Esophagus squamous epithelium (tissue), 5 donors: ENCODE measurements at regions not wholly inside any gene's neighbourhood (a gene's known extent, or its start where the extent isn't known, plus 50 kb on each side); places are given as distances from the start of the nearest gene placed in this dataset.

Experiments
- DNase-seq: peaks from one replicate; lab custom pipeline; 2025; lab: John Stamatoyannopoulos, UW
- H3K27ac ChIP-seq, 4 donors: fragments of 200-600 bp; sonication (generic); one replicate each; pipeline ENCODE4 v1.5.1; 2016 to 2019; ENCODE audit warnings: mild to moderate bottlenecking in 1 of 4
- H3K27me3 ChIP-seq, 4 donors: fragments of 200-600 bp; sonication (generic); 1 replicate in 3 of 4; 2 replicates in 1 of 4; pipeline versions ENCODE4 v1.5.1 to v1.6.0; 2017 to 2021; ENCODE audit warnings: antibody characterized with exemption in 1 of 4
- H3K36me3 ChIP-seq, 3 donors: fragments of 200-600 bp; sonication (generic); one replicate each; pipeline ENCODE4 v1.5.1; 2016 to 2019
- H3K4me1 ChIP-seq, 3 donors: fragments of 200-600 bp; sonication (generic); one replicate each; pipeline ENCODE4 v1.5.1; 2017 to 2019
- H3K4me3 ChIP-seq, 4 donors: fragments of 200-600 bp; sonication (generic); 1 replicate in 3 of 4; 2 replicates in 1 of 4; pipeline ENCODE4 v1.5.1; 2016 to 2019; ENCODE audit warnings: mild to moderate bottlenecking in 2 of 4, moderate library complexity in 1 of 4
- H3K9me3 ChIP-seq, 3 donors: fragments of 200-600 bp; sonication (generic); one replicate each; pipeline ENCODE4 v1.5.1; 2016 to 2019
- POLR2A ChIP-seq, 4 donors: fragments of 450-650 bp; IDR thresholded peaks; one replicate each; pipeline ENCODE4 v1.6.1; 2017; ENCODE audit warnings: antibody characterized with exemption in 4 of 4, mild to moderate bottlenecking in 4 of 4, moderate library complexity in 3 of 4
- WGBS, 2 donors: methylation state at CpG; one replicate each; pipeline ENCODE4 v1.1.5; 2018; 5-methylcytosine and 5-hydroxymethylcytosine counted together
- intact Hi-C: fragments of 100-400 bp; cut with DNase I; formaldehyde crosslinking; loops from one replicate; pipeline ENCODE4 v1.15.0; 2022
- TF ChIP-seq, protein P1 (sequence below), 6 experiments: fragments of 450-650 bp in 4 of 6; fragments of 200-600 bp in 2 of 6; sonication (generic) in 2 of 6; IDR thresholded peaks; one replicate each; pipeline ENCODE4 v1.5.1; 2016 to 2019; ENCODE audit warnings: antibody characterized with exemption in 6 of 6, mild to moderate bottlenecking in 4 of 6, moderate library complexity in 4 of 6
- donor health status: DM: yes; HTN: yes; CAD: no.

DNA sequence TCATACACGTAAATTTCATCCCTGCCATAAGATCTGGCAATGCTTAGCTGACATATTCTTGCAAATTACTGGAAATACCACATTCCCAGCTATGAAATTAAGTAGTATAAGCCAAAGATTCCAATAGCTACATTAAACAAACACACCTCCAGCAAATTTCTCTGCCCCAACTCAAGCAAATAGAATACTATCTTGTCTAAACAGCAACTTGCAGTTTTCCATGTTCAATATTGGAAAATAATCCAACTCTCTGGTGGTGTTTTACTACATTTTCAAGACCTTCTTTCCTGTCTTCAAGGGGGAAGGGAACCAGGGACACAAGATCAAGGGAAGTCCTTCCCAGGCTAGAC is 268.7 kb downstream of the TBL1XR1 start:
- WGBS, 2 donors, result 13 to 33% methylated on average over 1 of the region's 1 CpG
- Histone ChIP-seq H3K27ac (no peak overlapping the region), H3K4me3 (no peak overlapping the region), H3K27me3 (no peaks in the 10 kb centered on the region), H3K36me3 (no peaks in the 10 kb centered on the region), H3K9me3 (no peaks in the 10 kb centered on the region), H3K4me1 (no peaks in the 10 kb centered on the region)
- DNase-seq, result no peak
- TF ChIP-seq POLR2A (IDR thresholded peaks at IDR 0.05), result no peak
- TF ChIP-seq, protein P1, sequence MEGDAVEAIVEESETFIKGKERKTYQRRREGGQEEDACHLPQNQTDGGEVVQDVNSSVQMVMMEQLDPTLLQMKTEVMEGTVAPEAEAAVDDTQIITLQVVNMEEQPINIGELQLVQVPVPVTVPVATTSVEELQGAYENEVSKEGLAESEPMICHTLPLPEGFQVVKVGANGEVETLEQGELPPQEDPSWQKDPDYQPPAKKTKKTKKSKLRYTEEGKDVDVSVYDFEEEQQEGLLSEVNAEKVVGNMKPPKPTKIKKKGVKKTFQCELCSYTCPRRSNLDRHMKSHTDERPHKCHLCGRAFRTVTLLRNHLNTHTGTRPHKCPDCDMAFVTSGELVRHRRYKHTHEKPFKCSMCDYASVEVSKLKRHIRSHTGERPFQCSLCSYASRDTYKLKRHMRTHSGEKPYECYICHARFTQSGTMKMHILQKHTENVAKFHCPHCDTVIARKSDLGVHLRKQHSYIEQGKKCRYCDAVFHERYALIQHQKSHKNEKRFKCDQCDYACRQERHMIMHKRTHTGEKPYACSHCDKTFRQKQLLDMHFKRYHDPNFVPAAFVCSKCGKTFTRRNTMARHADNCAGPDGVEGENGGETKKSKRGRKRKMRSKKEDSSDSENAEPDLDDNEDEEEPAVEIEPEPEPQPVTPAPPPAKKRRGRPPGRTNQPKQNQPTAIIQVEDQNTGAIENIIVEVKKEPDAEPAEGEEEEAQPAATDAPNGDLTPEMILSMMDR (IDR thresholded peaks at IDR 0.05), result no peak
- intact Hi-C loops, result no loop called here

DNA sequence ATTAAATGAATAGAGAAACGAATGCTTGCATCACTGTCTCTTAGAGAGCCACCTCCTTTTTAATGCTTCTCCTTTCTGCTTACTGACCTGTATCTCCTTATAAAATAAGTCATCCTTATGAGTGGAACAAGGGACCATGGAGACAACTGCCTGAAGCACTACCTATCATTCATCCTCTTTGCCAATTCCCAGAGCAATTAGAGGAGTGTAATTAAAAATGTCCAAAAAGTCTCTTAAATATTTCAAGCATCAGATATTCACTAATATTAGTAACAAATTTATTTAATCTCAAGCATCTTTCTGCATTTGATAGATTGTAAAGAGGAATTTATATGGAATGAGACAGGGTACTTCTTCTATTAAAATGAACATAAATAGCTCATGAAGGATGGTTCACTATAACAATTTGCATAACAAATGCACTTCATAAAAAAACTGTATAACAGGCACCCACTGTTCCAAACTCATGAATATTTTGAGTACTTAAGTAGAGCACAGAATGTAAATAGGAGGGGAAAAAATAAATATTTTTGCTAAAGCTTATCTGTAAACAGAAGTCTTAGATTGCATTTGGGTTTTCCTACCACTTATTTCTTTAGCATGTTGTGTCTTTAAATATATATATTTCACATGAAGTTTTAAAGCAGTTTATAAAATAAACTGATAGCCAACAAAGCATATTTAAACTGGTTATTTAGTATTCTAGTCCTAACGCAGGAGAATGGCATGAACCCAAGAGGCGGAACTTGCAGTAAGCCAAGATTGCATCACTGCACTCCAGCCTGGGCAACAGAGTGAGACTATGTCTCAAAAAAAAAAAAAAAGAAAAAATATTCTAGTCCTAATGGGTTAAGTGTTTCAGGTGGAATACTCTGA is 269.3 kb downstream of the TBL1XR1 start:
- H3K27me3 ChIP-seq, result no peaks in the 10 kb centered on the region
- no peak overlapping the region for H3K27ac ChIP-seq
- 61 to 62% methylated on average over 3 of the region's 3 CpGs for WGBS, 2 donors
- no peaks in the 10 kb centered on the region for H3K9me3 ChIP-seq
- intact Hi-C loops, result no loop called here
- TF ChIP-seq POLR2A (IDR thresholded peaks at IDR 0.05), result no peak
- TF ChIP-seq, protein P1 (IDR thresholded peaks at IDR 0.05), result no peak
- no peak overlapping the region for H3K4me3 ChIP-seq
- no peaks in the 10 kb centered on the region for H3K36me3 ChIP-seq
- no peak for DNase-seq
- no peaks in the 10 kb centered on the region for H3K4me1 ChIP-seq

DNA sequence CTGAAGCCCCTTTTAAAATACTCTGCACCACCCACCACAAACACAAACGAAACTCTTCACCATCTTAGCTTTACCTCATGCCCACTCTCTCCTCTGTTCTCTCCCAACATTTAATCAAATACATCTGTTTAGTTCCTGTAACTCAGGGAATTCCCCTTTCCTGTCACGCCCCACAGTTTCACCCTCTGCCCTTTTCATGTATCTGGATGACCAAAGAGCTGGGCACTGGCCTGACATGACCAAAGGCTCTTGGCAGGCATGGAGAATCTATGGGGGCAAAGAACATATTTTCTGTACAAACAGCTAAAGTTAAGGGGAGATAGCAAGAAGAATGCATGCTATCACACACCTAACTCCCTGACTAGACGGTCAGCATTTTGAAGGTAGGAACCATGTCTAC is 270.0 kb downstream of the TBL1XR1 start:
- Histone ChIP-seq H3K27ac (no peak overlapping the region), H3K27me3 (no peaks in the 10 kb centered on the region), H3K4me3 (no peak overlapping the region), H3K4me1 (no peaks in the 10 kb centered on the region), H3K36me3 (no peaks in the 10 kb centered on the region), H3K9me3 (no peaks in the 10 kb centered on the region)
- 20 to 24% methylated on average over 3 of the region's 3 CpGs for WGBS, 2 donors
- TF ChIP-seq, protein P1 (IDR thresholded peaks at IDR 0.05), result no peak
- TF ChIP-seq POLR2A (IDR thresholded peaks at IDR 0.05), result no peak
- DNase-seq, result no peak
- intact Hi-C loops, result no loop called here

DNA sequence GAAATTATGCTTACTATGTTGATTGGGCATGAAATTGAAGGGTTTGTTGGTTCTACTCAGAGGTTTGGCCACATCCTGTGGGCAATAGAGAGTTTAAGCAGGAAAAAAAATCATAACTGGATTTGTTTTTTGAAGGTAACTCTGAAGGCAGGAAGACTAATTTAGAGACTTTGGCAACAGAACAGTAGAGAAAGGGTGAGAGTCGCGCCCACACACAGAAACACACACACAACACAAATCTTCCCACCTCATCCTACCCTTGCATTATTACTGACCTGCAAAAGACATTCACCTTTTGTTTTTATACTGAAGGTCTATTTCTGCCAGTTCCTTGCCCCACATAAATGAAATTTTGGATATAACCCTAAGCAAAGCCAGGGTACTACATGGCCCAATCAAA is 270.6 kb downstream of the TBL1XR1 start:
- Histone ChIP-seq H3K4me1 (no peaks in the 10 kb centered on the region), H3K27me3 (no peaks in the 10 kb centered on the region), H3K27ac (no peak overlapping the region), H3K9me3 (no peaks in the 10 kb centered on the region), H3K4me3 (no peak overlapping the region), H3K36me3 (no peaks in the 10 kb centered on the region)
- 81 to 93% methylated on average over 2 of the region's 2 CpGs for WGBS, 2 donors
- no peak for TF ChIP-seq POLR2A (IDR thresholded peaks at IDR 0.05)
- TF ChIP-seq, protein P1 (IDR thresholded peaks at IDR 0.05), result no peak
- intact Hi-C loops, result no loop called here
- no peak for DNase-seq

DNA sequence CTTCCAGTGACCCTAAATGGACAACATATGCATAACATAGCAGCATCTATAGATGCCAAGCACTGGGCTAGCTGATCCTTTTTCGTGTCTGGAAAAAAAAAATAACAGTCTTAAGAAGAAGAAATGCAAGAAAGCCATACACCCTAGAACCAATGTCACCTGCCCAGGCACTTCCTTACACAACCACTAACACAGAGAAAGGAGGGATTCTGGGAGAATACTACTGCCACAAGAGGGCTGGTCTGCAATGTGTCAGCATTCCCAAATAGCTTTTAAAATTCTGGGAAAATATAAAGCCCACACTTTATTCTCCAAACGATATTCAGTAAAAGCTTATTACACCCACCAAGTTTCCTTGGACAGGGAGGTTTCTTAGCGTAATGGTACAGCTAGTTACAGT is 271.2 kb downstream of the TBL1XR1 start:
- Histone ChIP-seq H3K36me3 (no peaks in the 10 kb centered on the region), H3K27ac (no peak overlapping the region), H3K27me3 (no peaks in the 10 kb centered on the region), H3K4me3 (no peak overlapping the region), H3K9me3 (no peaks in the 10 kb centered on the region), H3K4me1 (no peaks in the 10 kb centered on the region)
- TF ChIP-seq, protein P1 (IDR thresholded peaks at IDR 0.05), result no peak
- no peak for TF ChIP-seq POLR2A (IDR thresholded peaks at IDR 0.05)
- intact Hi-C loops, result no loop called here
- WGBS, 2 donors, result 67 to 76% methylated on average over 3 of the region's 3 CpGs
- DNase-seq, result no peak
